Stimulated activated CD4-positive, alpha-beta T cell treated with anti-CD3 and anti-CD28 coated beads, Interleukin-2, amount 100 ng/mL, for 4 hours (primary cell): ENCODE measurements at regions not wholly inside any gene's neighbourhood (a gene's known extent, or its start where the extent isn't known, plus 50 kb on each side); places are given as distances from the start of the nearest gene placed in this dataset.

Source experiments
- DNase-seq: peaks from one replicate; pipeline ENCODE4 v3.0.0-alpha.2; 2020; ENCODE audit warnings: low read depth

DNA sequence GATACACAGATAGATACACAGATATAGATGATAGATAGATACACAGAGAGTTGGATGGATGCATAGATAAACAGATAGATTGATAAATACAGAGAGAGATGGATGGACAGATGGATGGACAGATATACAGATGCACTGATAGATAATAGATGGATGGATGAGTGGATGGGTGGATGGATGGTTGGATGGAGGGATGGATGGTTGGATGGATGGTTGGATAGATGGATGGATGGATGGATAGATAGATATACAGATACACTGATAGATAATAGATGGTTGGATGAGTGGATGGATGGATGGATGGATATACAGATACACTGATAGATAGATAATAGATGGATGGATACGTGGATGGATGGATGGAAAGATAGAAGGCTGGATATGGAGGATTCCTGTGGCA lies 290.0 kb upstream of the SHH start:
- DNase-seq, result no peak

DNA sequence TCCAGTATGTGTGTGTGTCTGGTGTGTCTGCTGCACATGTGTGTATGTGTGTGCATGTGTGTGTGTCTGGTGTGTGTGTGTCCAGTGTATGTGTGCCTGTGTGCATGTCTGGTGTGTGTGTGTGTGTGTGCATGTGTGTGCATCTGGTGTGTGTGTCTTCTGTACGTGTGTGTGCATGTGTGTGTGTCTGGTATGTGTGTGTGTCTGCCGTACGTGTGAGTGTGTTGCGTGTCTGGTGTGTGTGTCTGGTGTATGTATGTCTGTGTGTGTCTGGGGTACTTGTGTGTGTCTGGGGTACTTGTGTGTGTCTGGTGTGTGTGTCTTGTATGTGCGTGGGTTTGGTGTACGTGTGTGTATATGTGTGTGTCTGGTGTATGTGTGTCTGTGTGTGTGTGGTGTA lies 289.1 kb upstream of the SHH start:
- no peak for DNase-seq

GRCh38 chr7:156100086-156100485 lies 287.8 kb upstream of the SHH start:
- DNase-seq, result no peak

GRCh38 chr7:156099085-156099484 lies 286.8 kb upstream of the SHH start:
- DNase-seq, result no peak

- no peak for DNase-seq
Measured at GRCh38 chr7:156096771-156097538, 284.7 kb upstream of the SHH start.

- DNase-seq, result no peak
Measured at GRCh38 chr7:156095908-156096539, 283.8 kb upstream of the SHH start.

- no peak for DNase-seq
Measured at GRCh38 chr7:156094350-156095146, 282.3 kb upstream of the SHH start.

DNA sequence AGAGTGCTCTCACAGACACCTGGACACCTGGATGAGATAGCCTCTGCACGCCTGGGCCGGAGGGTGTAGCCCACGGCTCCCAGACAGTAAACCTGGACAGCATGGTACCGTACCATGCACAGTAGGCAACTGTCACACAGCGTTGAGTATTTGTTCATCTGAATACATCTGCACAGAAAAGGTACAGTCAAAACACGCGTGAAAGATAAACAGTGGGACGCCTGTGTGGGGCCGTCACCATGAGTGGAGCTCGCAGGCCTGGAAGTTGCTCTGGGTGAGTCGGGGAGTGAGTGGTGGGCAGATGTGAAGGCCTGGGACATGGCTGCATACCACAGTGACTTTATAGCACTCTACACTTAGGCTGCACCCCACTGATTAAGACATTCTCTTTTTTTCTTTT lies 280.0 kb upstream of the SHH start:
- DNase-seq, result no peak

DNA sequence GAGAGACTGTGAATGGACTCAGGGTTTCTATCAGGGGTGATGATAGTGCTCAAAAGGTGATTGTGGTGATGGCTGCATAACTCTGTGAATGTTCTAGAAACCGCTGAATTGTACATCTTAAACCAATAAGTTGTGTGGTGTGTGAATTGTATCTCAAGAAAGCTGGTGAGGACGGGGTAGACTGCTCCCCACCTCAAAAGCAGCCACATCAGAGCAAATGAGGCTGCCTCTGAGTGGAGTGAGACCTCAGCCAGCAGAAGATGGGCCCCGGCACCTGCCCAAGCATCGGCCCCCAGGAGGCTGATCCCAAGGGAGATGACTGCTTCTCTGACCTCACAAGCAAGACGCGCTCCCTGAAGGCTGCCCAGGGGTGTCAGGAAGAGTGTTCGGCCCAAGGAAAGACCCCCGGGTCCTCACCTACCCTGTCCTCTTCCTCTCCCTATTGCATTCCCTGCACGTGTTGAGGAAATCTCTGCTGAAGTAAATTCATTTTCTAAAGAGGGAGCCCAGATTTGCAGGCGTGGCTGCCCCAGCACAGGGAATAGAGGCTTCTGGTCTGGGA lies 279.3 kb upstream of the SHH start:
- DNase-seq, result no peak

DNA sequence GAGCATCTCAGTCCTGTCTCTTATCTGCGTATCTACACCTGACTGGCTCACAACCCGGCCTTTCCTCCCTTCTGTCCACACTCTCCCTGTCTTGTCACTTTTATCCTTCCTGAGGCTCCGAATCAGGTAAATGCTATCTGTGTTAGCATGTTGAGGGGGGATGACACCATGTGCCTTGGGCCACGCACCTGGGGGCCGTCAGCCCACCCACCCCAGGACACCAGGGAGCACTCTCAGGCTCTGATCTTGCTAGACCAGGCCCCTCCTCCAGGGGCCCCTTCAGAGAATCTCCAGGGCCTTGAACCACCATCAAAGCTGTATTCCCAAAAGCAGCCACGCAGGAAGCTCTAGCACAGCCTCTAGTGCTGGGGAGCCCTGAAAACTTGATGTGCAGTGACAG lies 278.7 kb upstream of the SHH start:
- no peak for DNase-seq

DNA sequence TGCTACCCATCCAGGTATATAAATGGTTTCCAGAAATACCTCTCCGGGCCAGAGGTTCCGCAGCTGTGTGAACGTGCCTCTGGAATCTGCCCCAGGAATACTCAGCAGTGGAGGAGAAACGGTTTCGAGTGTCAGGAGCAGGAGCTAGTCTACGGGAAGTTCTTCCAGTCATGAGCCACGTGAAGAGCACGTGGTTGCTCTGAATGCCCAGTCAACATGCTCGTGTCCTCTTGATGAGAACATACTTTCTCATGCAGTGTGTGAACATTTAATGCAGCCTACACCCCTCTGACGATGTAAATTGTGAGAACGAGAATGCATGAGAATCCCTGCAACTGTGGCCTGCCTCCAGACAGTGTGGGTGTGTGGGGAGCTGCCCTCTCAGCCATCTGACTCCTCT lies 277.0 kb upstream of the SHH start:
- DNase-seq, result no peak

DNA sequence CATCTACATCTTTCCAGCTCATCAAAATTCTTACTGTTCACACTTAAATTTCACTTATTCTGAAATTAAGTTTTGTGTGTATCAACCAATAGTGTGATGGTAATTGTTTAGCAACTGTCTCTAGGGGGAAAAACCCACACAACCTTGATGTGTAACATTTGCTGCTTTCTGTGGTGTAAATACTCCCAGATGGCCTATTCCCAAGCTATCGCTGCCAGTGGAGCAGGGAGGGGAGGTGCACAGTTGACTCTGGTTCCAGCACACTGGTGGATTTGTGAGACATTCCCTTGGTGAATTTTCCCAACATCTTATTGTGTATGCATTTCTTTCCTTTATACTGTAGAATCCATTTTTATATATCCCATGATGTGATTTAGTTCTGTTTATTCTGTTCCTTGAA lies 275.9 kb upstream of the SHH start:
- no peak for DNase-seq

GRCh38 chr7:156082048-156083040 lies 270.1 kb upstream of the SHH start:
- DNase-seq, result no peak

DNA sequence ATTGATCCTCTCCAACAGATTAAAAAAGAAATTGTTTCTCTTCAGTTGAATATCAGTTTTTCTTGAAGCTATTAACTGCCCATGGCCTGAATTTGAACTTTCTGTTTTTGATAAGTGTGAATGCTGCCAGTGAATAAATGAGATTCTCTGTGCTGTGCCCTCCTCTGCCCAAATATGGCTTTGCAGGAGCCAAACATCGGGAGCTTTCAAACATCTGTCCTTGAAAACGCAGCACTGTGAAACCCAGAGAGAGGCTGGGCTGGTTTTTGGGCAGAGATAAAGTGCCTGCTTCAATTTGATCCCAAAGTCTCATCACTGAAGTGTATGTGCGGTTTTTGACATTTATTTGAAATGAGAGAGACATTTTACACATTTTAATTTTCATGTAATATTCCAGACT lies 268.3 kb upstream of the SHH start:
- no peak for DNase-seq

- no peak for DNase-seq
Measured at GRCh38 chr7:156080046-156080445, 267.8 kb upstream of the SHH start.

GRCh38 chr7:156079156-156079555 lies 266.9 kb upstream of the SHH start:
- no peak for DNase-seq

DNA sequence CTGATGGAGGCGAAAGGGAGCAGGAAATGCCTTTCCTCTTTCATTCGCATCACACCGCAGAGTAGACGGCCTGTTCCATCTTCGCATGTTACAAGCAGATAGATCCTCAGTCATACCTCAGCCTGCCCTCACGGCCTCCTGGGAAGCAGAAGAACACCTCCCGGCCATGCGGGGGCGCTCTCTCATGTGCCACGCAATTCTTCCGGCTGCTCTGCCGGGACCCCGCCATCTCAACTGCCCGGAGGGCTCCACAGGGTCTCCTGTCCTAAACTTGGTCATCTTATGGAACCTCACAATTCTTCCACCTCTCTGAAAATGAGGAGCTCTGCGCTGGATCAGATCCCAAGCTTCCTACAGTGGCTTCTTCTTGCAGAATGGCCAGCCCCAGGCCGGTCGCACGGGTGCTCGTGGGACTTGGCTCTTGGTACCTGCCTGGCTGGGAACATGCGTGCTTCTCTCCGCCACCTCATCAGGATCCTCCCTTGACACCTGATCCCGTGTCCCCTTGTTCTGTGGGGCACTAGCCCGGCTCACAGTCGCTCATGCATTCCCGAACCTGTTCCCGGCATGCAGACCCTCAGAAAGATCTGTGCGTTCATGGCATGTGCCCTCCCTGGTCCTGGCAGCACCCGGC lies 262.8 kb upstream of the SHH start:
- DNase-seq, result no peak

GRCh38 chr7:156074084-156074483 lies 261.8 kb upstream of the SHH start:
- DNase-seq, result no peak

DNA sequence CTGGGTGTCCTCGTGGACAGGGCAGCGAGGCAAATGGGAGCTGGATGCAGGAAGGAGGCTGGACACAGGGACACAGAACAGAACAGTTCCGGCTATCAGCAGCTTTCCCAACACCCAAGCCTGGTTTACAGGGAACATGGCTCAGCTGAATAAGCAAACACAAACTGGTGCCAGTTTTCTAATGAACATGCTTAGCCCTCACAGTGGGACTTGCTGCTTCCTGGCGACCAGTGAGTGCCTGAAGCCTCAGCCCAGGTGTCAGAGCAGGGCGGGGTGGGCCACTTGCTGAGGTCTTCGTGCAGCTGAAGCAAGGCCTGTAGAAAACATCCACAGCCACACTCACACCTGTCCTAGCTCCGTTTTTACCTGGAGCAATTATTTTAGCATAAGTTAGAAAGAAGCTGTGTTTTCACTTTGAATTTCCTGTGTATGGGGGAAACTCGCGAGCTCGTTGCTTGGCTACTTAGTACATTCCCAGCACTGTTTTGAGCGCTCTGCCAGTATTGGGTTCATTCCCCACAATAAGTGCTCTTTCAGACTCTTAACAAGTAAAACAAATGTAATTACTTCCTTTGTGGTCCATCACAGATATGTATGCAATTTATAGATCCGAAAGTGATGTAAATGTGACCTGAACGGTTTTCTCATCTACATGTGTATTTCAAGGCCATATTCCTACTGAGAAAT lies 261.2 kb upstream of the SHH start:
- DNase-seq, result no peak

DNA sequence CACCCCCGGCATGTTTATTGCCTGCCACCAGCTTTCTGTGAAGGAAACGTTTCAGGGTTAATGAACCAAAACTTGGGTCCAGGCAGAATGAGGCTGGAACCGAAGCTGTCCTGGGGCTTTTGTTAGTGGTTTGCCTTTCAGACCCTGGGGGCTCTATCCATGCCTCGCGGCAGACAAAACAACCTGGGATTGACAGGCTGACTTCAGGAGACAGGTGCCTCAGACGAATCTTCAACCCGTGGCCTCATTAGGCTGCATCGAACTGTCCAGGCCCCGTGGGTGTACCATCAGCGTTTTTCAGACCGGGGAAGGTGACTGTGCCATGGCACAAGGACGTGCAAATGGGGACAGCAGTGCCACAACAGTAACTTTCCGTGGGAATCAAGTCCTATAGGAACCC lies 259.3 kb upstream of the SHH start:
- no peak for DNase-seq

DNA sequence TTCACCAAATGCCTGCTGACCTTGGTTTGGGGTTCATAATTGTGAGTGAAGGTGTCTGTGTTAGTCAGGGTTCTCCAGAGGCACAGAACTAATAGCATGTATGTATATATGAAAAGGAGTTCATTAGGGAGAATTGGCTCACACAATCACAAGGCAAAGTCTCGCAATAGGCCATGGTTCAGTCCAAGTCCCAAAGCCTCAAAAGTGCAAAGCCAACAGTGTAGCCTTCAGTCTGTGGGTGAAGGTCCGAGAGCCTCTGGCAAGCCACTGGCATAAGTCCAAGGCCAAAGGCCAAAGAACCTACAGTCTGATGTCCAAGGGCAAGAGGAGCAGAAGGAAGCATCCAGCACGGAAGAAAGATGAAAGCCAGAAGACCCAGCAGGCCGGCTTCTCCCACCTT lies 257.6 kb upstream of the SHH start:
- DNase-seq, result no peak
